ENCODE measurements at regions not wholly inside any gene's neighbourhood (a gene's known extent, or its start where the extent isn't known, plus 50 kb on each side); places are given as distances from the start of the nearest gene placed in this dataset.

- TF ChIP-seq POLR2AphosphoS5 (IDR thresholded peaks at IDR 0.05; ENCODE audit: insufficient read depth, low read depth, low read length) (no peak), CTCF (IDR thresholded peaks at IDR 0.05; ENCODE audit: extremely low read depth in 1 of 2, insufficient read depth in 1 of 2, low read depth in 1 of 2, low read length in 2 of 2) (no peak), POLR2A (IDR thresholded peaks at IDR 0.05; ENCODE audit: low read depth, low read length) (no peak), EZH2 (IDR thresholded peaks at IDR 0.05; ENCODE audit: borderline replicate concordance, low read depth, low read length, severe bottlenecking) (no peak), MAX (IDR thresholded peaks at IDR 0.05; ENCODE audit: insufficient read depth, insufficient read length) (no peak), MYC (IDR thresholded peaks at IDR 0.05; ENCODE audit: low read depth, low read length) (no peak)
Observed at GRCh38 chr1:106378261-106378660, 678.2 kb upstream of the PRMT6 start.

Data from endothelial cell of umbilical vein (primary cell).